Prostate gland (tissue), 2 donors: ENCODE measurements at regions not wholly inside any gene's neighbourhood (a gene's known extent, or its start where the extent isn't known, plus 50 kb on each side); places are given as distances from the start of the nearest gene placed in this dataset.

Source experiments
- CTCF ChIP-seq, 4 experiments: fragments of 200-600 bp in 2 of 4; fragments of 450-650 bp in 2 of 4; sonication (generic) in 2 of 4; IDR thresholded peaks; 1 replicate in 3 of 4; 2 replicates in 1 of 4; pipeline ENCODE4 v1.5.1; 2016 to 2019; ENCODE audit warnings: antibody characterized with exemption in 4 of 4, mild to moderate bottlenecking in 2 of 4, moderate library complexity in 2 of 4
- POLR2AphosphoS5 ChIP-seq: sonication (generic); formaldehyde crosslinking; IDR thresholded peaks from one replicate; pipeline ENCODE4 v1.6.1; 2017; ENCODE audit warnings: antibody characterized with exemption

GRCh38 chr9:83133316-83133715 lies 70.4 kb upstream of the RASEF start:
- TF ChIP-seq POLR2AphosphoS5: no peak
- no peak for TF ChIP-seq CTCF (IDR thresholded peaks at IDR 0.05)
